ENCODE measurements at regions not wholly inside any gene's neighbourhood (a gene's known extent, or its start where the extent isn't known, plus 50 kb on each side); places are given as distances from the start of the nearest gene placed in this dataset.

DNA sequence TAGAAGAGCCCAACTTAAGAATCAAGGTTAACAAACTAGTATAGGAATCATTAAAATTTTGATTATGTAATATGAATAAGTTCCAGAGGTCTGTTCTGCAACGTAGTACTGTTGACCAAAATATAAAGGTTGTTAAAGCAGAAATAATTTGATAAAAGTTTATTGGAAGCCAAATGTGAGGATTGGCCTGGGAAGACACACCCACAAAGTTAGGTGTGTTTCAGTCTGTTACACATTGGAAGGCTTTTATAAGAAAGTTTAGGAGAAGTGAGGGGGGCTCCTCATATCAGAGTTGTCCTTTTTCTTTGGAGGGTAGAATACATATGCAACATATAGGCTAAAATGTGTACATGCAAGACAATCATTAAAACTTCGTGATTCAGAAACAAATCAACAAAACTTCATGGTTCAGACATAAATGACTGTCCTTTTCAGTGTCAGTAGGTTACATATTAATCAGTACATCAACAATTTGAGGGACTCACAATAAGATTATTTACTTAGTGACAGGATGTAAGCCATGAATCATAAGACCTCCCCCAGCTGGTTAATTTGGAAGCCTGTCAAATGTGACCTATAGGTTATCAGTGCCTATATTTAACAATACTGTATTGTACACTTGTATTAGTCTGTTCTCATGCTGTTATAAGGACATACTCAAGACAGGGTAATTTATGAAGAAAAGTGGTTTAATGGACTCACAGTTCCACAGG is 245.0 kb upstream of the B3GALT2 start:
- no peak overlapping the region for H3K27ac ChIP-seq (ENCODE audit: low read length)
- no peaks in the 10 kb centered on the region for H3K36me3 ChIP-seq (ENCODE audit: control insufficient read depth in 1 of 2, insufficient read depth in 2 of 2, low read length in 2 of 2)
- no peaks in the 10 kb centered on the region for H3K4me1 ChIP-seq (ENCODE audit: control insufficient read depth in 1 of 2, insufficient read depth in 2 of 2, low read length in 2 of 2)
- H3K4me3 ChIP-seq (ENCODE audit: low read depth in 1 of 2, low read length in 2 of 2): no peak overlapping the region
- H3K9me3 ChIP-seq (ENCODE audit: control insufficient read depth in 1 of 2, low read length in 2 of 2): peaks cover 3 to 12% of the 10 kb centered on the region in 2 donors
- H3K27me3 ChIP-seq (ENCODE audit: low read depth, low read length): no peaks in the 10 kb centered on the region

DNA sequence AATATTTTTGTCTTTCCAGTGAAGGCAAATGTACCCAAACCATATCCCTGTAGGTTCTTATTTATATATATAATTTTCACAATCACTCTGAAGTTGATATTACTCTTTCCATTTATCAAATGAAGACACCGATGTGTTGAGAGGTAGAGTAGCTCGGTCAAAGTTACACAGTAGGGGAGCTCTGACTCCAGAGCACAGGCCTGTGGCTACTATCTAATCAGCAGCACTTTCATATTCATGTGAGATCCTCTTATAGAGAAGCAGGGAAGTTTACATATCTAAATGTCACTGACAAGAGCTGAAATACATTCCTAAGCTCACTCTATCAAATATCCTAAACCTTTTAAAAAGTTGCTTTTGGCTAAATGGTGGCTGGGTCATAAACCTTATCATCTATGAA is 241.1 kb upstream of the B3GALT2 start:
- H3K4me1 ChIP-seq (ENCODE audit: control insufficient read depth in 1 of 2, insufficient read depth in 2 of 2, low read length in 2 of 2): no peaks in the 10 kb centered on the region
- no peak overlapping the region for H3K4me3 ChIP-seq (ENCODE audit: low read depth in 1 of 2, low read length in 2 of 2)
- no peaks in the 10 kb centered on the region for H3K27me3 ChIP-seq (ENCODE audit: low read depth, low read length)
- no peaks in the 10 kb centered on the region for H3K9me3 ChIP-seq (ENCODE audit: control insufficient read depth in 1 of 2, low read length in 2 of 2)
- H3K27ac ChIP-seq (ENCODE audit: low read length): no peak overlapping the region
- no peaks in the 10 kb centered on the region for H3K36me3 ChIP-seq (ENCODE audit: control insufficient read depth in 1 of 2, insufficient read depth in 2 of 2, low read length in 2 of 2)

DNA sequence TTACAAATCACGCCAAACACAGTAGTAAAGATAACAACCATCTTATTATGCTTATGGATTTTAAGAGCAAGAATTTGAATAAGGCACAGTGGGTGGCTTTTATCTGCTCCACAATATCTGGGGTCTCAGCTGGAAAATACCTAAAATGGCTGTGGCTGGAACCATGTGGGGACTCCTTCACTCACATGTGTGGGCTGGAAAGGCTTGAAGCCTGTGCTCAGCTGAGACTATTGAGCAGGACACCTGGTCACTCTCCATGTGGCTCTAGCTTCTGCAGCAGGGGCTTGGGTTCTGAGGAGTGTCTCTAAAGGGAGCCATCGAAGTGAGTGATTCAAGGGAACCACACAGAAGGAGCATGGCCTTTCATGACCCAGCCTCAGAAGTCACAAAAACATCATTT is 239.6 kb upstream of the B3GALT2 start:
- no peaks in the 10 kb centered on the region for H3K9me3 ChIP-seq (ENCODE audit: control insufficient read depth in 1 of 2, low read length in 2 of 2)
- H3K4me3 ChIP-seq (ENCODE audit: low read depth in 1 of 2, low read length in 2 of 2): no peak overlapping the region
- H3K4me1 ChIP-seq (ENCODE audit: control insufficient read depth in 1 of 2, insufficient read depth in 2 of 2, low read length in 2 of 2): no peaks in the 10 kb centered on the region
- no peak overlapping the region for H3K27ac ChIP-seq (ENCODE audit: low read length)
- H3K27me3 ChIP-seq (ENCODE audit: low read depth, low read length): no peaks in the 10 kb centered on the region
- H3K36me3 ChIP-seq (ENCODE audit: control insufficient read depth in 1 of 2, insufficient read depth in 2 of 2, low read length in 2 of 2): no peaks in the 10 kb centered on the region

DNA sequence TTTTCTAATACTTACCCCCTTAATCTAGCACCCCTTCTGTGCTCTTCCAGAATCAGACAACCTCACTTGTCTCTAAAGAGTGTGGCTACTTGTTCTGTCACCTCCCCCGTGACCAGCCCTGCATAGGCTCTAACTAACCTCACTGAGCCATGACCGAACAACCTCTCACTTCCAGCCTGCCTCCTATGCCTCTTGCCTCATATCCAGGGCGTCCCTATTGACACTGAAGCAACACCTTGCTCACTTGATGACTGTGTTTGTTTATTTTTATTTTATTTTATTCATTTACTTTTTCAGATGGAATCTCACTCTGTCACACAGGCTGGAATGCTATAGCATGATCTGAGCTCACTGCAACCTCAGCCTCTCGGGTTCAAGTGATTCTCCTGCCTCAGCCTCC is 235.1 kb upstream of the B3GALT2 start:
- Histone ChIP-seq H3K36me3 (ENCODE audit: control insufficient read depth in 1 of 2, insufficient read depth in 2 of 2, low read length in 2 of 2) (no peaks in the 10 kb centered on the region), H3K27ac (ENCODE audit: low read length) (no peak overlapping the region), H3K4me3 (ENCODE audit: low read depth in 1 of 2, low read length in 2 of 2) (no peak overlapping the region), H3K27me3 (ENCODE audit: low read depth, low read length) (no peaks in the 10 kb centered on the region), H3K4me1 (ENCODE audit: control insufficient read depth in 1 of 2, insufficient read depth in 2 of 2, low read length in 2 of 2) (no peaks in the 10 kb centered on the region), H3K9me3 (ENCODE audit: control insufficient read depth in 1 of 2, low read length in 2 of 2) (no peaks in the 10 kb centered on the region)

DNA sequence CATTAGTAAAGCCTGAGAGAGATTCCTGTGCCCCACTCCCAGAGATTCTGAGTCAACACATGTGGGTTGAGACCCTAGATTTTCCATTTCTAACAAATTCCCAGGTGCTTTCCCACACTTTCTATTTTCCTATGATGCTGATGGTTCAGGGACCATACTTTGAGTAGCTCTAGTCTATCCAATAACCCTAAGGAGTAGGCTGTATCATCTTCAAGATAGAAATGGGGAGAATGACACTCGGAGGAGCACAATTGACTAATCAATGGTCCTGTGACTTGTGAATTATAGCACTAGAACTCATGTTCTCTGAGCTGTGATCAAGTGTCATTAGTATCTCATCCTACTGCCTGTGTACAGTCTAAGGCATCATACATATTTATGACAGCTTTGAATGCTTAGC is 232.9 kb upstream of the B3GALT2 start:
- H3K4me3 ChIP-seq (ENCODE audit: low read depth in 1 of 2, low read length in 2 of 2): no peak overlapping the region
- no peaks in the 10 kb centered on the region for H3K27me3 ChIP-seq (ENCODE audit: low read depth, low read length)
- no peaks in the 10 kb centered on the region for H3K4me1 ChIP-seq (ENCODE audit: control insufficient read depth in 1 of 2, insufficient read depth in 2 of 2, low read length in 2 of 2)
- no peaks in the 10 kb centered on the region for H3K36me3 ChIP-seq (ENCODE audit: control insufficient read depth in 1 of 2, insufficient read depth in 2 of 2, low read length in 2 of 2)
- H3K27ac ChIP-seq (ENCODE audit: low read length): no peak overlapping the region
- no peaks in the 10 kb centered on the region for H3K9me3 ChIP-seq (ENCODE audit: control insufficient read depth in 1 of 2, low read length in 2 of 2)

DNA sequence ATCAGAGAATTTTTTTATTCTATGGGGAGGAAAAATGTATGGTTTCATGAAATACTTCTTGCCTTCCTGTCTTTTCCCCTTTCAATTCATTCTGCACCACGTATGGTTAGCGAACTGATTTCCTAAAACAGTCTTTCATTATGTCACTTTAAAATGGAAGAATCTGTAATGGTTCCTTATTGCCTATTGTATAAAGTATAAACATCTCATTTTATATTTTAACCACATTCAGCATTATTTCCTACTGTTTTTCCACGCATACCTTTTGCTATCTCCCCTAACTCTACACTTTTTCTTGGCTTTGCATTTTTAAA is 232.3 kb upstream of the B3GALT2 start:
- H3K4me3 ChIP-seq (ENCODE audit: low read depth in 1 of 2, low read length in 2 of 2): peak overlapping the region; percentile 44 to 75
- H3K4me1 ChIP-seq (ENCODE audit: control insufficient read depth in 1 of 2, insufficient read depth in 2 of 2, low read length in 2 of 2): no peaks in the 10 kb centered on the region
- no peaks in the 10 kb centered on the region for H3K9me3 ChIP-seq (ENCODE audit: control insufficient read depth in 1 of 2, low read length in 2 of 2)
- H3K27me3 ChIP-seq (ENCODE audit: low read depth, low read length): no peaks in the 10 kb centered on the region
- peak overlapping the region; percentile 52 for H3K27ac ChIP-seq (ENCODE audit: low read length)
- no peaks in the 10 kb centered on the region for H3K36me3 ChIP-seq (ENCODE audit: control insufficient read depth in 1 of 2, insufficient read depth in 2 of 2, low read length in 2 of 2)

DNA sequence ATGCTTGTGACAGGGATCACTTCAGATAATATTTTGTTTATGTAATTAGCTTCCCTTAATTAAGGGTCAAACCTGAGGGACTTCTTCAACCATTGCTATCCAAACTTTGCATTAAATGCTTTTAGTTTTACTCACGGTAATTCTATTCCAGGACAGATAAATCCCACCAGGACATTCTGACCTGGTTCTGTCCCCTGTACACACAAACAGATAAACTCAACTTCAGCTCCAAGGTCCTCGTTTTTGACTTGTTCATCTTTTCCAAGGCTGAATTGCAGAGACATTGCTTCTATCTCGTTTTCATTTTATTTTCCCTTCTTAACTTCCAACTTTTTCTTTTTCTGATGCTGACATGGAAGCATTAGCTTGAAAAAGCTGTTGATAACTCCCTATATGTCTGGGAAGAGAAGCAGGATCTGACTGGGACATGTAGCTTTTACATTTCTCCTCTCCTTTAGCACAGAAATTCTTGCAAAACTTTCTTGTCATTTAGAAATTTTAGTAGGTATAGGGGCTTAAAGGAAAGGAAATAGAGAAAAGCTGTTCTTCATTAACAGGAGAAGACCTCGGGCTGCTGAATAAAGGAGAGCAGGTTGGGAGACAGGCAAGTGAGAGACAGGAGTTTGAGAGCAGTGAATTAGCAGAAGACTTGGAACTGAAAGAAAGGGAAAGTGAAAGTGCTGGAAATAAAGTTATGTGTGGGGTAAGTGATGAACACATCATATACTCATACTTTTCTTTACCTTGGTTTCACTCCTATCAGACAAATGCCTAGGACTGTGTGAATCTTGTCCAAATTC is 231.7 kb upstream of the B3GALT2 start:
- H3K4me3 ChIP-seq (ENCODE audit: low read depth in 1 of 2, low read length in 2 of 2): peak overlapping the region; percentile 44 to 75
- no peaks in the 10 kb centered on the region for H3K9me3 ChIP-seq (ENCODE audit: control insufficient read depth in 1 of 2, low read length in 2 of 2)
- peak overlapping the region; percentile 52 for H3K27ac ChIP-seq (ENCODE audit: low read length)
- no peaks in the 10 kb centered on the region for H3K27me3 ChIP-seq (ENCODE audit: low read depth, low read length)
- no peaks in the 10 kb centered on the region for H3K36me3 ChIP-seq (ENCODE audit: control insufficient read depth in 1 of 2, insufficient read depth in 2 of 2, low read length in 2 of 2)
- H3K4me1 ChIP-seq (ENCODE audit: control insufficient read depth in 1 of 2, insufficient read depth in 2 of 2, low read length in 2 of 2): no peaks in the 10 kb centered on the region

DNA sequence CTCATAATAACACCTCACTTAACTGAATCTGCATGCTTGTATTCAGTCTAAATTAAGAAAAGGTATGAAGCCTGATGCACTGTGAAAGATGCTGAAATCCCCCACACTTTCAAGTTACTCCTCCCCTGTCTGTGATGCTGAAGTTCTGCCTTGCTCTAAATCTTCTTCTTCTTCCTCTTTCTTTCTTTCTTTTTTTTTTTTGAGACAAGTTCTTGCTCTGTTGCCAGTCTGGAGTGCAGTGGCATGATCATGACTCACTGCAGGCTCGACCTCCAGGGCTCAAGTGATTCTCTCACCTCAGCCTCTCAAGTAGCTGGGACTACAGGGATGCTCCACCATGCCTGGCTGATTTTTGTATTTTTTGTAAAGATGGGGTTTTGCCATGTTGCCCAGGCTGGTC is 231.0 kb upstream of the B3GALT2 start:
- H3K4me1 ChIP-seq (ENCODE audit: control insufficient read depth in 1 of 2, insufficient read depth in 2 of 2, low read length in 2 of 2): no peaks in the 10 kb centered on the region
- H3K27ac ChIP-seq (ENCODE audit: low read length): no peak overlapping the region
- H3K9me3 ChIP-seq (ENCODE audit: control insufficient read depth in 1 of 2, low read length in 2 of 2): no peaks in the 10 kb centered on the region
- no peaks in the 10 kb centered on the region for H3K36me3 ChIP-seq (ENCODE audit: control insufficient read depth in 1 of 2, insufficient read depth in 2 of 2, low read length in 2 of 2)
- H3K27me3 ChIP-seq (ENCODE audit: low read depth, low read length): no peaks in the 10 kb centered on the region
- no peak overlapping the region for H3K4me3 ChIP-seq (ENCODE audit: low read depth in 1 of 2, low read length in 2 of 2)

DNA sequence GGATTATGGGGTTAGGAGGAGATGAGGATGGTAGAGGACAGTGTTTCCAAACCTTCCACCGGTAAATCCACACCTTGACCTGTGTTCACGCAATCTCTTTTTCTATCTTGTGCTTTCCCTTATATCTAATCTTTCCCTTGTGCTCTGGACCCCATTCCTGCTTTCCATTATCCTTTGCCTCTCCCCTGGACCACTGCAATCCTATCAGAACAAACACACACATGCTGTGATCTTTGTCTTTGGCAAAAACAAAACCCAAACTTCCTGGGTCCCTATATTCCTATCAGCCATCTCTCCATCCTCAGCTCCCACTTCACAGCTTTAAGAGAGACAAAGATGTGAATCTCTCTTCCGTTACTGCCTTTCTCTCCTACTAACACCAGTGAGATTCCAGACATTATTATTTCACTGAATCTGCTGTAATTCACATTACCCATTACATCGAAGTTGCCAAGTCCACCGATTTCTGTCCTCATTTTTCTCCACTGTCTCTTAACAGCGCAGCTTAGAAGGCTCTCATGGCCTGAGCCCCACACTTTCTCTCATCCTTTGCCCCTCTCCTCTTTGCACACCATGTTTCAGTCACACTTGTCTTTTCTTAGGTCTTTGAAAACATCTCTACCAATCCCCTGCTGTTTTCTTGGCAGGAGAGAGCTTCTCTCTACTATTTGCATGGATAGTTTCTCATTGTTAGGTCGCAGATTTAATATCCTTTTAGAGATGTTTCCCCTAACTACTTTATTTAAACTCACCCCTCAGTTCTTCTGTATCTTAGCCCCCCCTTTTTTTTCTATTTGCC is 230.0 kb upstream of the B3GALT2 start:
- no peaks in the 10 kb centered on the region for H3K9me3 ChIP-seq (ENCODE audit: control insufficient read depth in 1 of 2, low read length in 2 of 2)
- H3K27me3 ChIP-seq (ENCODE audit: low read depth, low read length): no peaks in the 10 kb centered on the region
- H3K4me3 ChIP-seq (ENCODE audit: low read depth in 1 of 2, low read length in 2 of 2): no peak overlapping the region
- no peaks in the 10 kb centered on the region for H3K4me1 ChIP-seq (ENCODE audit: control insufficient read depth in 1 of 2, insufficient read depth in 2 of 2, low read length in 2 of 2)
- H3K36me3 ChIP-seq (ENCODE audit: control insufficient read depth in 1 of 2, insufficient read depth in 2 of 2, low read length in 2 of 2): no peaks in the 10 kb centered on the region
- H3K27ac ChIP-seq (ENCODE audit: low read length): no peak overlapping the region

DNA sequence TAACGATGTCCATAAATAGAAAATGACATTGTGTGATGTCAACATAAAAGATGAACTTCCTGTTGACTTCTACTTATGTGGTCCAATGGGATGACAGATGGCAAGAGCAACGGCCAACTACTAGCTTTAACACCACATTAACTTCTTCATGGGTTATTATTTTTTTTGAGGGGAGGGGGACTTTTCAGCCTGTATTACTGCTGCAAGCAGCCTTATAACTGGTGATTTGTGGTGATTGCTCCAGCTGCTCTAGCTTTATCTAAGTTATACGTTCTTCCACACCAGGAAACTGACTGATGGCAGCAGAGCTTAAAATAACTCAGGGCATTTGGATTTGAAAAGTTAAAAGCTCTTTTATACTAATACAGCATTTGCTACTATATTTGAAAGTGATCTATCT is 228.8 kb upstream of the B3GALT2 start:
- H3K4me3 ChIP-seq (ENCODE audit: low read depth in 1 of 2, low read length in 2 of 2): no peak overlapping the region
- no peaks in the 10 kb centered on the region for H3K36me3 ChIP-seq (ENCODE audit: control insufficient read depth in 1 of 2, insufficient read depth in 2 of 2, low read length in 2 of 2)
- H3K27me3 ChIP-seq (ENCODE audit: low read depth, low read length): no peaks in the 10 kb centered on the region
- H3K9me3 ChIP-seq (ENCODE audit: control insufficient read depth in 1 of 2, low read length in 2 of 2): no peaks in the 10 kb centered on the region
- no peaks in the 10 kb centered on the region for H3K4me1 ChIP-seq (ENCODE audit: control insufficient read depth in 1 of 2, insufficient read depth in 2 of 2, low read length in 2 of 2)
- no peak overlapping the region for H3K27ac ChIP-seq (ENCODE audit: low read length)

DNA sequence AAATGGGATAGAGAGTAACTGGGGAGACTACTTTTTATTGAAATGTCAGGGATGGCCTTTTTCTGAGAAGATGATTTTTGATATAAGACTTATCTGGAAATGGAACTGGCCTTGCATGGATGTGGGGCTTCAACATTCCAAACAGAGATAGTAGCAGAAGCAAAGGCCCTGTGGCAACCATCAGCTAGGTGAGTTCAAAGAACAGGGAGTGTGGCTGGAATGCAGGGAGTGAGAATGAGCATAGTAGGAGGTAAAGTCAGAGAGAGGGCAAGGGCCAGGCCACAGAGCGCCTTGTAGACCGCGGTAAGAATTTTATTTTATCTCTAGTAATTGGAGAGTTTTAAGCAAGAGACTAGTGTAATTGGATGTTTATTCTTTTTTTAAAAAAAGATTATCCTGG is 227.0 kb upstream of the B3GALT2 start:
- Histone ChIP-seq H3K27ac (ENCODE audit: low read length) (no peak overlapping the region), H3K4me1 (ENCODE audit: control insufficient read depth in 1 of 2, insufficient read depth in 2 of 2, low read length in 2 of 2) (no peaks in the 10 kb centered on the region), H3K4me3 (ENCODE audit: low read depth in 1 of 2, low read length in 2 of 2) (no peak overlapping the region), H3K9me3 (ENCODE audit: control insufficient read depth in 1 of 2, low read length in 2 of 2) (no peaks in the 10 kb centered on the region), H3K27me3 (ENCODE audit: low read depth, low read length) (no peaks in the 10 kb centered on the region), H3K36me3 (ENCODE audit: control insufficient read depth in 1 of 2, insufficient read depth in 2 of 2, low read length in 2 of 2) (no peaks in the 10 kb centered on the region)
